Activated CD8-positive, alpha-beta memory T cell treated with anti-CD3 and anti-CD28 coated beads, Interleukin-2, amount 10 ng/mL, durations not matched to agents 7 days and 5 days (primary cell): ENCODE measurements at regions not wholly inside any gene's neighbourhood (a gene's known extent, or its start where the extent isn't known, plus 50 kb on each side); places are given as distances from the start of the nearest gene placed in this dataset.

Experiments used
- ATAC-seq: fragments of 150-1000 bp; cut with Tn5 transposase; one replicate; pipeline ENCODE4 v1.10.0; 2021; ENCODE audit warnings: moderate library complexity
- CTCF ChIA-PET: fragments of 350-600 bp; sonication (Branson Sonifier 250); formaldehyde crosslinking; loops from one replicate; lab custom pipeline; 2021; ENCODE audit warnings: antibody characterized with exemption; lab: Charles Lee
- DNase-seq: peaks from one replicate; pipeline ENCODE4 v3.0.0-alpha.2; 2020
- H3K27ac Mint-ChIP-seq: one replicate; pipeline ENCODE4 v1.8.0; 2021; ENCODE audit warnings: mild to moderate bottlenecking, mixed read lengths
- H3K27me3 Mint-ChIP-seq: one replicate; pipeline ENCODE4 v1.8.0; 2021; ENCODE audit warnings: mixed read lengths
- H3K36me3 Mint-ChIP-seq: one replicate; pipeline ENCODE4 v1.8.0; 2021; ENCODE audit warnings: mild to moderate bottlenecking, mixed read lengths
- H3K4me1 Mint-ChIP-seq: one replicate; pipeline ENCODE4 v1.8.0; 2021; ENCODE audit warnings: mixed read lengths
- H3K4me3 Mint-ChIP-seq: one replicate; pipeline ENCODE4 v1.8.0; 2021; ENCODE audit warnings: mild to moderate bottlenecking, moderate library complexity, mixed read lengths
- H3K9me3 Mint-ChIP-seq: one replicate; pipeline ENCODE4 v1.8.0; 2022; ENCODE audit warnings: low read depth, mixed read lengths

- DNase-seq (no peak), ATAC-seq (no peak)
- H3K36me3 Mint-ChIP-seq: no peaks in the 10 kb centered on the region
- H3K27me3 Mint-ChIP-seq: no peaks in the 10 kb centered on the region
- H3K4me3 Mint-ChIP-seq: no peak overlapping the region
- CTCF ChIA-PET: no interaction called here
- H3K4me1 Mint-ChIP-seq: peaks cover 2% of the 10 kb centered on the region
- no peak overlapping the region for H3K27ac Mint-ChIP-seq
- no peaks in the 10 kb centered on the region for H3K9me3 Mint-ChIP-seq
These were observed 152.4 kb upstream of the PWP1 start for GRCh38 chr12:107533218-107533617.

GRCh38 chr12:107536613-107537012 lies 149.0 kb upstream of the PWP1 start:
- Mint-ChIP-seq H3K36me3 (no peaks in the 10 kb centered on the region), H3K4me3 (no peak overlapping the region), H3K27me3 (no peaks in the 10 kb centered on the region), H3K9me3 (no peaks in the 10 kb centered on the region), H3K4me1 (peaks cover 2% of the 10 kb centered on the region), H3K27ac (no peak overlapping the region)
- CTCF ChIA-PET: no interaction called here
- ATAC-seq: no peak
- DNase-seq: no peak

GRCh38 chr12:107537464-107538119 lies 148.0 kb upstream of the PWP1 start:
- Mint-ChIP-seq H3K4me1 (peaks cover 2% of the 10 kb centered on the region), H3K9me3 (no peaks in the 10 kb centered on the region), H3K27me3 (no peaks in the 10 kb centered on the region), H3K4me3 (no peak overlapping the region), H3K36me3 (no peaks in the 10 kb centered on the region), H3K27ac (no peak overlapping the region)
- CTCF ChIA-PET: interaction anchor here (1.4 kb wide), 1 partner anchor 406 kb away, joined by 3 read pairs; no protein-coding TSS in a partner anchor
- DNase-seq: no peak
- no peak for ATAC-seq

GRCh38 chr12:107539196-107539939 lies 146.2 kb upstream of the PWP1 start:
- Mint-ChIP-seq H3K4me1 (no peaks in the 10 kb centered on the region), H3K36me3 (no peaks in the 10 kb centered on the region), H3K27ac (no peak overlapping the region), H3K9me3 (no peaks in the 10 kb centered on the region), H3K27me3 (no peaks in the 10 kb centered on the region), H3K4me3 (no peak overlapping the region)
- ATAC-seq (no peak), DNase-seq (no peak)
- CTCF ChIA-PET: interaction anchor here (1.3 kb wide), 1 partner anchor 68 kb away, joined by 3 read pairs; no protein-coding TSS in a partner anchor

GRCh38 chr12:107541001-107541705 lies 144.4 kb upstream of the PWP1 start:
- no peak overlapping the region for H3K4me3 Mint-ChIP-seq
- no peak for ATAC-seq
- no peaks in the 10 kb centered on the region for H3K9me3 Mint-ChIP-seq
- CTCF ChIA-PET: no interaction called here
- H3K27ac Mint-ChIP-seq: no peak overlapping the region
- H3K36me3 Mint-ChIP-seq: no peaks in the 10 kb centered on the region
- H3K4me1 Mint-ChIP-seq: no peaks in the 10 kb centered on the region
- H3K27me3 Mint-ChIP-seq: no peaks in the 10 kb centered on the region
- no peak for DNase-seq

GRCh38 chr12:107543416-107543815 lies 142.2 kb upstream of the PWP1 start:
- H3K4me1 Mint-ChIP-seq: no peaks in the 10 kb centered on the region
- ATAC-seq (no peak), DNase-seq (no peak)
- no peak overlapping the region for H3K4me3 Mint-ChIP-seq
- CTCF ChIA-PET: no interaction called here
- H3K9me3 Mint-ChIP-seq: no peaks in the 10 kb centered on the region
- H3K27me3 Mint-ChIP-seq: no peaks in the 10 kb centered on the region
- no peak overlapping the region for H3K27ac Mint-ChIP-seq
- H3K36me3 Mint-ChIP-seq: no peaks in the 10 kb centered on the region

- DNase-seq (no peak), ATAC-seq (no peak)
- H3K27me3 Mint-ChIP-seq: no peaks in the 10 kb centered on the region
- H3K4me3 Mint-ChIP-seq: no peak overlapping the region
- H3K27ac Mint-ChIP-seq: no peak overlapping the region
- no peaks in the 10 kb centered on the region for H3K36me3 Mint-ChIP-seq
- CTCF ChIA-PET: no interaction called here
- no peaks in the 10 kb centered on the region for H3K9me3 Mint-ChIP-seq
- no peaks in the 10 kb centered on the region for H3K4me1 Mint-ChIP-seq
These were observed 141.8 kb upstream of the PWP1 start for GRCh38 chr12:107543841-107544240.

- CTCF ChIA-PET: no interaction called here
- no peak for ATAC-seq
These were observed 140.7 kb upstream of the PWP1 start for GRCh38 chr12:107544937-107545336.

GRCh38 chr12:107545737-107546353 lies 139.8 kb upstream of the PWP1 start:
- H3K4me1 Mint-ChIP-seq: no peaks in the 10 kb centered on the region
- H3K27ac Mint-ChIP-seq: no peak overlapping the region
- DNase-seq (no peak), ATAC-seq (no peak)
- no peaks in the 10 kb centered on the region for H3K36me3 Mint-ChIP-seq
- H3K27me3 Mint-ChIP-seq: no peaks in the 10 kb centered on the region
- CTCF ChIA-PET: no interaction called here
- H3K9me3 Mint-ChIP-seq: no peaks in the 10 kb centered on the region
- no peak overlapping the region for H3K4me3 Mint-ChIP-seq

More at GRCh38 chr12:107544937-107545336, 140.7 kb upstream of the PWP1 start:
- no peaks in the 10 kb centered on the region for H3K9me3 Mint-ChIP-seq
- no peaks in the 10 kb centered on the region for H3K36me3 Mint-ChIP-seq
- H3K27ac Mint-ChIP-seq: no peak overlapping the region
- H3K4me1 Mint-ChIP-seq: no peaks in the 10 kb centered on the region
- H3K27me3 Mint-ChIP-seq: no peaks in the 10 kb centered on the region
- no peak for DNase-seq
- no peak overlapping the region for H3K4me3 Mint-ChIP-seq

- no peaks in the 10 kb centered on the region for H3K9me3 Mint-ChIP-seq
- H3K27me3 Mint-ChIP-seq: no peaks in the 10 kb centered on the region
- CTCF ChIA-PET: interaction anchor here (1.6 kb wide), 1 partner anchor 11 kb away, joined by 4 read pairs; no protein-coding TSS in a partner anchor
- no peak overlapping the region for H3K4me3 Mint-ChIP-seq
- no peaks in the 10 kb centered on the region for H3K4me1 Mint-ChIP-seq
- no peaks in the 10 kb centered on the region for H3K36me3 Mint-ChIP-seq
- H3K27ac Mint-ChIP-seq: no peak overlapping the region
- DNase-seq (no peak), ATAC-seq (no peak)
These were observed 138.2 kb upstream of the PWP1 start for GRCh38 chr12:107547389-107547788.

GRCh38 chr12:107549651-107550480 lies 135.7 kb upstream of the PWP1 start:
- H3K27me3 Mint-ChIP-seq: no peaks in the 10 kb centered on the region
- CTCF ChIA-PET: interaction anchor here (1.4 kb wide), 1 partner anchor 28 kb away, joined by 3 read pairs; no protein-coding TSS in a partner anchor
- no peak overlapping the region for H3K4me3 Mint-ChIP-seq
- H3K36me3 Mint-ChIP-seq: no peaks in the 10 kb centered on the region
- no peaks in the 10 kb centered on the region for H3K4me1 Mint-ChIP-seq
- DNase-seq: no peak
- no peaks in the 10 kb centered on the region for H3K9me3 Mint-ChIP-seq
- ATAC-seq: no peak
- H3K27ac Mint-ChIP-seq: no peak overlapping the region

GRCh38 chr12:107551434-107551833 lies 134.2 kb upstream of the PWP1 start:
- Mint-ChIP-seq H3K27me3 (no peaks in the 10 kb centered on the region), H3K27ac (no peak overlapping the region), H3K36me3 (no peaks in the 10 kb centered on the region), H3K4me1 (no peaks in the 10 kb centered on the region), H3K9me3 (no peaks in the 10 kb centered on the region), H3K4me3 (no peak overlapping the region)
- ATAC-seq: no peak
- CTCF ChIA-PET: no interaction called here
- no peak for DNase-seq

- H3K27ac Mint-ChIP-seq: no peak overlapping the region
- no peak for DNase-seq
- no peak overlapping the region for H3K4me3 Mint-ChIP-seq
- ATAC-seq: no peak
- no peaks in the 10 kb centered on the region for H3K9me3 Mint-ChIP-seq
- CTCF ChIA-PET: no interaction called here
- no peaks in the 10 kb centered on the region for H3K27me3 Mint-ChIP-seq
- H3K4me1 Mint-ChIP-seq: no peaks in the 10 kb centered on the region
- H3K36me3 Mint-ChIP-seq: no peaks in the 10 kb centered on the region
These were observed 133.3 kb upstream of the PWP1 start for GRCh38 chr12:107552263-107552662.
